Mucosa of descending colon (tissue), 3 donors: ENCODE measurements at regions not wholly inside any gene's neighbourhood (a gene's known extent, or its start where the extent isn't known, plus 50 kb on each side); places are given as distances from the start of the nearest gene placed in this dataset.

ENCODE experiments used
- ATAC-seq: fragments of 200-7000 bp; cut with Tn5 transposase; one replicate; pipeline ENCODE4 v1.9.1; 2020; ENCODE audit warnings: mild to moderate bottlenecking, moderate library complexity
- DNase-seq, 3 donors: peaks; one replicate each; pipeline ENCODE4 v3.0.0-alpha.2; 2020
- H3K36me3 ChIP-seq: fragments of 200-600 bp; one replicate; pipeline ENCODE4 v1.8.0; 2021; ENCODE audit warnings: low read depth, mild to moderate bottlenecking
- H3K4me1 ChIP-seq: fragments of 200-600 bp; one replicate; pipeline ENCODE4 v1.8.0; 2021; ENCODE audit warnings: low read depth, mild to moderate bottlenecking
- H3K4me3 ChIP-seq: fragments of 200-600 bp; one replicate; pipeline ENCODE4 v1.8.0; 2021; ENCODE audit warnings: mild to moderate bottlenecking
- H3K9me3 ChIP-seq: fragments of 200-600 bp; one replicate; pipeline ENCODE4 v1.8.0; 2021; ENCODE audit warnings: mild to moderate bottlenecking
- CTCF ChIP-seq: fragments of 200-600 bp; IDR thresholded peaks from one replicate; pipeline ENCODE4 v1.8.0; 2022; ENCODE audit warnings: antibody characterized with exemption, mild to moderate bottlenecking
- intact Hi-C, 2 donors: fragments of 100-400 bp; cut with DNase I in 1 of 2; cut with micrococcal nuclease in 1 of 2; formaldehyde crosslinking; loops; one replicate each; pipeline versions ENCODE4 v1.11.0 to v1.11.1; 2022; cut with DNase I, micrococcal nuclease
- donor health status: DM: no; HTN: no; CAD: no; lungs with moderate emphysema.
- donor health status: DM: no; HTN: no; CAD: no.
- donor health status: DM: no; HTN: yes; CAD: no.

GRCh38 chr11:112498701-112499100 is 238.0 kb upstream of the PLET1 start:
- no peaks in the 10 kb centered on the region for H3K36me3 ChIP-seq
- intact Hi-C loops, result no loop called here
- H3K9me3 ChIP-seq, result no peaks in the 10 kb centered on the region
- no peaks in the 10 kb centered on the region for H3K4me1 ChIP-seq
- no peak for TF ChIP-seq CTCF
- H3K4me3 ChIP-seq, result no peak overlapping the region
- DNase-seq, result no peak
- no peak for ATAC-seq

DNA sequence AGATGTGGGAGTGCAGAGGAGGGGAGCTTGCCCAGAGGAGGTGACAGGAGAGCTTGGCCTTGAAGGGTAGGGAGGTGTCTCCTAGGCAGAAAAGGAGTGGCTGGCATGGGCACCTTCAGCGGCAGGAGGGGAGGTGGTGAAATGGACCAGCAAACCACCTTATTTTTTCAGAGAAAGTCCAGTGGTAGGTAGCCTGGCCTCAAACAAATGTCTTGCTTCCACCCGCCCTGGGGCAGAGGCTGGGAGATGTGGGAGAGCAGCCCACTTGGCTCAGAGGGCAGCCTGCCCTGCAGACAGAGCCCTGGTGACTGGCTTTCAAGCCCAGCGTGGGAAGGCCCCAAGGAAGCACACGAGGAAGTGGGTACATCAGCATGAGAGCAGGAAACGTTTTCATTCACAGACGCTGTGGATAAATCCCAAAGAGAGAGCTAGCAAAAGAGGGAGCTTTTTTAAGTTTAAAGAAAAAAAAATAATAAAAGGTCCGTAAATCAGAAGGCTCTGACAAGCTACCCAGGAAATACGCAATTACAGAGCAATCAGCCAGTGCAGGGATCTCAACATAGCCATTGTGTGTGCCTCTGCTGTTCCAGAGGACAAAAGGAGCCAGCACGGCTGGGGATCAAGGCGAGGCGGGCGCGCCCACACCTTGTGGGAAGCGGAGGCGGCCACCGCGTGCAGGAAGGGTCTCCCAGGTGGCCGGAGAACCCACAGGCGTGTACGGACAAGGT is 238.7 kb upstream of the PLET1 start:
- intact Hi-C loops, result no loop called here
- H3K9me3 ChIP-seq, result no peaks in the 10 kb centered on the region
- no peaks in the 10 kb centered on the region for H3K36me3 ChIP-seq
- DNase-seq, result peak in 1 of 3 donors; percentile 49
- no peak for ATAC-seq
- H3K4me3 ChIP-seq, result no peak overlapping the region
- no peak for TF ChIP-seq CTCF
- H3K4me1 ChIP-seq, result no peaks in the 10 kb centered on the region

GRCh38 chr11:112499881-112500204 is 239.2 kb upstream of the PLET1 start:
- ATAC-seq, result no peak
- Histone ChIP-seq H3K36me3 (no peaks in the 10 kb centered on the region), H3K4me3 (no peak overlapping the region), H3K9me3 (no peaks in the 10 kb centered on the region), H3K4me1 (no peaks in the 10 kb centered on the region)
- DNase-seq, result no peak
- intact Hi-C loops, result no loop called here
- no peak for TF ChIP-seq CTCF

DNA sequence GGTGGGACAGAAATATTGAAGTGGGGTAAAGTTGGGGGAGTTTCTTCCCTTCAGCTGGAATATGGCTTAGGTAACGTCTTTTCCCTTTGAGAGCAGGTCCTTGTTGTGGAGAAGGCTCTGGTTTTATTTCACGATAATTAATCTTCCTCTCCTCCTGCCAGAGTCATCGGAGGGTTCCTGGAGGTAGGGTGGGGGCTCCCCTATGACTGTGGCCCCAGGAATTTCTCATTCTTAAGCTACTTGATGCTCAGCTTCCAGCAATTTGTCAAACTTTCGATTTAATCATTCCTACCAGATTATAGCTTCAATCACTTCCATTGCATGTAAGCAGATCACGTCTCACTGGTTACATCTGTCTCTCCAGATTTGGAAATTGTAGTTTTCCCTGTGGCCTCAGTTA is 242.8 kb upstream of the PLET1 start:
- no peaks in the 10 kb centered on the region for H3K36me3 ChIP-seq
- intact Hi-C loops, result no loop called here
- no peaks in the 10 kb centered on the region for H3K4me1 ChIP-seq
- H3K9me3 ChIP-seq, result no peaks in the 10 kb centered on the region
- DNase-seq, result no peak
- ATAC-seq, result no peak
- TF ChIP-seq CTCF, result no peak
- H3K4me3 ChIP-seq, result no peak overlapping the region

GRCh38 chr11:112504056-112504455 is 243.4 kb upstream of the PLET1 start:
- TF ChIP-seq CTCF, result no peak

DNA sequence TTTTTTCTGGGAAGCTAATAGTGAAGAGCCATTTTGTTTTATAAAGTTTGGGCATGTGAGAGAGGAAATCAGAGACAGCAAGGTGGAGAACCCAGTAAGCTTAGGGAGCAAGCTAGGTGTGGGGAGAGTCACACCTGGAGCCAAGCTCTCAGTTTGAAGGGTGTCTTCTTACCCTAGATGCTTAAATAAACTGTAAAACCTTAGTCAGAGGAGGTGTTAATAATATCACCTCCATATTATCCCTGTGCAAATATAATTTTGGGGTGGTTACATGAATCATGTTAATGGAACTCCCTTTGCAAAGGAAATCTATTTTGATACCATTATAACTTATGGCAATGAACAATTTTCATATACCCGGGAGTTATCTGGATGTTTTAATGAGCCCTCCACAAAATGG is 246.2 kb upstream of the PLET1 start:
- intact Hi-C loops, result no loop called here
- Histone ChIP-seq H3K4me3 (no peak overlapping the region), H3K36me3 (no peaks in the 10 kb centered on the region), H3K4me1 (no peaks in the 10 kb centered on the region), H3K9me3 (no peaks in the 10 kb centered on the region)
- DNase-seq (no peak), ATAC-seq (no peak)
- no peak for TF ChIP-seq CTCF

More at GRCh38 chr11:112504056-112504455, 243.4 kb upstream of the PLET1 start:
- Histone ChIP-seq H3K9me3 (no peaks in the 10 kb centered on the region), H3K36me3 (no peaks in the 10 kb centered on the region), H3K4me3 (no peak overlapping the region), H3K4me1 (no peaks in the 10 kb centered on the region)
- ATAC-seq, result no peak
- no peak for DNase-seq
- intact Hi-C loops, result no loop called here
